ACHN (cell line): ENCODE measurements at regions not wholly inside any gene's neighbourhood (a gene's known extent, or its start where the extent isn't known, plus 50 kb on each side); places are given as distances from the start of the nearest gene placed in this dataset.
"Not testable (repeated sequence)": the region's sequence is repeated elsewhere in the genome, so short reads cannot be mapped to it uniquely, and the experiment has no call there.

Source experiments
- DNase-seq: peaks from one replicate; pipeline ENCODE4 v3.0.0-alpha.2; 2015
- in situ Hi-C: cut with HindIII; loops from 2 replicates; pipeline ENCODE4 v1.10.0; 2017; ENCODE audit warnings: low sequenced_read_pairs, low pct_ligation_motif_present, low pct_unique_long_range_greater_than_20kb

DNA sequence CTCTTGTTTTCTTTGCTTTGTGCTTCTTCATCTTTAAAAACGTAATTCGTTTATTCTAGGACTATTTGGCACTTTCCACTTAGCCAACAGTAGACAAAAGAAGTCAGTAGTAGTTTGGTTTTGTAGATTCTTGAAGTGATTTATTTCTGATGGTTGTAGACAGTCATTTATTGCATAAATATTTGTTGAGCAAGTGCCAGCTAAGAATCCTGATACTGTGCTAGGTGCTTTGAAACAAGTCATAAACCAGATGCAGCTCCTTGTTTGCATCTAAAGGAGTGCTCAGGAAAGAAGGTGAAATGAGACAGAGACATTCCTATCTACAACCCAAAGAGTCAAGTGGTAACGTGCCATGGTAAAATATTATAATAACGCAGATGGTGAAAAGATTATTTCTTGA, 469.1 kb downstream of the GJA1 start:
- no peak for DNase-seq
- in situ Hi-C loops = no loop called here

DNA sequence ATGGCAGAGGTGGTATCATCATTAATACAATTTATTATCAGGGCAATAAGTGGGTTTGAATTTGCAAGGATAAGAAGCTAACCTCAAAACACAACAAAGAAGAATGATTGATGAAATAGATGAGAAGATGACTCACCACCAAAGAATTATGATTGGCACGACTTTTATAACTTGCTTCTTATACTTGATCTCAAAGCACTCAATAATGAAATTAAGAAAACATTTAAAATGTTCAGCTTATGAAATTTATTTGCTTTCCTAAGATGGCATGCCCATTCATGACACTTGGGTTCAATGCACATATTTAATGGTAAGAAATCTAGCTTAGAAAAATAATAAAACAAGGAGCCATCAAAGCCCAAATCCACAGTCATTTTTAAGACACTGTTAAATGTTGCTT, 477.5 kb downstream of the GJA1 start:
- in situ Hi-C loops = no loop called here
- no peak for DNase-seq

- no peak for DNase-seq
- in situ Hi-C loops = no loop called here
Observed at GRCh38 chr6:121917263-121917829, 481.9 kb downstream of the GJA1 start.

GRCh38 chr6:121917834-121918559, 481.5 kb upstream of the HSF2 start:
- in situ Hi-C loops = no loop called here
- no peak for DNase-seq

- DNase-seq = no peak
- in situ Hi-C loops = no loop called here
Observed at GRCh38 chr6:121920616-121921015, 478.8 kb upstream of the HSF2 start.

- no peak for DNase-seq
- in situ Hi-C loops = no loop called here
Observed at GRCh38 chr6:121925024-121925423, 474.4 kb upstream of the HSF2 start.

- no peak for DNase-seq
Observed at GRCh38 chr6:121925534-121926255, 473.8 kb upstream of the HSF2 start.

GRCh38 chr6:121929301-121929700, 470.2 kb upstream of the HSF2 start:
- in situ Hi-C loops = no loop called here
- no peak for DNase-seq

More at GRCh38 chr6:121925534-121926255, 473.8 kb upstream of the HSF2 start:
- in situ Hi-C loops = no loop called here

DNA sequence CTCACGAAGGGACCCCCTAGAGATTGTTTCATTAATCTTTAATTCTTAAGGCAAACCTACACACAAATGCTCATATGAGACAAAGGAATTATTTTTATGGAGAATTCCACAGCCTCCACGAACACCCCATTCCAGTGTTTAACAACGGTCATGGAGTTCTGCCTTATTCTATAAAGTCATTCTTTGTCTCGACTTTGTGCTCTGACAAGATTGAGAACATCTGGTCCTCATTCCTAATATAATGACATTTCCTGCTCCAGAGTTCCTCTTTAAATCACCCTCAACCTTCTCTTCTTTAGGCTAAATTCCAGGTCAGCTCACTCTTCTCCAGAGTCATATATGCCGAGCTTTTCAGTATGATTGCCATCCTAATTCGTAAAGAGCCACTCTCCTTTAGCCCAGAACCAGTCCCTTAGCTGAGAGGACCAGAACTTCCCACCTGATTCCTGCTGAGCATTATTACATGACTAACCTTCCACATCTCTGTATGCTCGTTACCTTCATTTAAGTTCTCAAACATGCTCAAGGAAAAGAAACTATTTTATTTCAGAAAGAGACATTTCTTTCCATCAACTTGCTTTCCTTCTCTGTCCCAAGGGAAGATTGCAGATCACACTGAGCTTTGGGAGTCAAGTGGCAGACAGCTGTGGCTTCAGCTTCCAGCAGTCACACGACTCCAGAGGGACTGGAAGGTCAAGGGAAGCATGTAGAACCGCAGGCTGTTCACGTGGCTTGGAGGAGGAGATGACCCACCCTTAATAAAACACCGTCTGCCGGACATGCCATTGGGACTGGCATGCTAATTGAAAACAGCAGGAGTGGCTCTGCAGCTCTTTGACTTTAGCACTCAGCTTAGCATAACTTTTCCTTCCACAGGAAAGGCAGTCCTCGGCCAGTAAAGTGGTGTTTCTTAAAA, 467.1 kb upstream of the HSF2 start:
- in situ Hi-C loops = no loop called here
- DNase-seq = no peak

DNA sequence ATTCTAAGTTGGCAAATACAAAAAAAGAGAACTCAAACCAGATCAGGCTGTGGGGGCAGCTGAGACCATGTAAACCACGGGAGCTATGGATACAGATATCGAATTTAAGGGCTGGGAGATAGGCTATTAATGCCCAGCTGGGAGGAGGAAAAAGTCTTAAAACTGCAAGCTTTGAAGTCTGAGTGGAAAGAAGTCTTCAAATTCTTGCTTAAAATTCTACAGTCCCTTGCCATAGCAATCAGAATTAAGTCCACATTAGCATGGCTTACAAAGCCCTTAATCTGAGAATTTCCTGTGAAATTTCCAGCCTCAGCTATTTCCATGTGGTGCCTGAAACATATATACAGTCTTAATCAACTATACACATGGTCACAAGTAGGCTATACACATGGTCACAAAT, 465.0 kb upstream of the HSF2 start:
- in situ Hi-C loops = no loop called here
- no peak for DNase-seq

GRCh38 chr6:121940728-121941127, 458.7 kb upstream of the HSF2 start:
- in situ Hi-C loops = no loop called here
- no peak for DNase-seq

DNA sequence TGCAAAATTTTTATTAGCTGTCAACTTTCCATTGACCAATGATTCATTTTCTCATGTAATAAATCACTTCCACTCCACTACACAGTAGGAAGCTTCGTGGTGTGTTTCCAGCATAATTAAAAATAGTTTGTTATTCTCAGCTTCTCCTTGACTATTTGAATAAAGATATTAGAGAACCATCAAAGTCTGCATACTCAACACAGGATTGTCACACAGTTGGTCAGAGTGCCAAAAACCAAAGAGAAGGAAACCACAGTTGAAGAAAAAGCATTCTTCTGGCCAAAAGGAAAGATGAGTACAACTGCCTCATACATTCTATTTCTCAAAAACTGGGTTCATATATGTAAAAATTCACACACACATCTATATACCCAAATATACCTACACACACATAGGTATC, 455.1 kb upstream of the HSF2 start:
- in situ Hi-C loops = no loop called here

DNA sequence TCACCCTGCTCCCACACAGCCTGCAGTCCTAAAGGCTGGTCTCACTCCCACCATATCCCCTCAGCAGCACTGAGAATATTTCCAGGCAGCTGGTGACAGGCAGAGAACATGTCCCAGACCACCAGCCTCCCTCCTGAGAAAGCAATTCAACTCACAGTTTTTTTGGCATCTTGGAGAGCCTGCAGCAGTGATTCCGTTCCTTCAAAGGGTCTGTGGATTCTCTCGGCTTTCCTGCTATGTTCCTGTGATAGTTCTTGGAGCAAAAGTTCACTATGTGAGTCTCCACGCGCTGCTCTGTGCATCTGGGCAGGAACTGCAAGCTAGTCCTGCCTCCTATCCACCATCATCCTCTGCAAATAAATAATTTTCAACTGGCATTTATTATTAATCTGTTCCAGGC, 448.3 kb upstream of the HSF2 start:
- no peak for DNase-seq
- in situ Hi-C loops = no loop called here

More for the DNA sequence above, 455.1 kb upstream of the HSF2 start:
- DNase-seq = no peak

- in situ Hi-C loops = no loop called here
Observed at GRCh38 chr6:121951918-121952379, 447.5 kb upstream of the HSF2 start.

DNA sequence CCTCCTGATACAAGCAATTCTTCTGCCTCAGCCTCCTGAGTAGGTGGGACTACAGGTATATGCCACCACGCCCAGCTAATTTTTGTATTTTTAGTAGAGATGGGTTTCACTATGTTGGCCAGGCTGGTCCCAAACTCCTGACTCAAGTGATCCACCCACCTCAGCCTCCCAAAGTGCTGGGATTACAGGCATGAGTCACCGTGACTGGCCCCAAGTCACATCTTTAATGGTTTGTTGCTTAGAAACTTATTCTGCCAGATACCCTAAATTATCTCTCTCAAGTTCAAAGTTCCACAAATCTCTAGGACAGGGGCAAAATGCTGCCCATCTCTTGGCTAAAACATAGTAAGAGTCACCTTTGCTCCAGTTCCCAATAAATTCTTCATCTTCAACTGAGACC, 444.1 kb upstream of the HSF2 start:
- DNase-seq, in situ Hi-C loops: not testable (repeated sequence)

More at GRCh38 chr6:121951918-121952379, 447.5 kb upstream of the HSF2 start:
- no peak for DNase-seq

- no peak for DNase-seq
- in situ Hi-C loops = no loop called here
Observed at GRCh38 chr6:121956782-121957181, 442.7 kb upstream of the HSF2 start.

GRCh38 chr6:121959501-121959900, 440.0 kb upstream of the HSF2 start:
- no peak for DNase-seq
- in situ Hi-C loops = no loop called here

- no peak for DNase-seq
- in situ Hi-C loops = no loop called here
Observed at GRCh38 chr6:121961619-121962125, 437.8 kb upstream of the HSF2 start.
